ENCODE measurements at regions not wholly inside any gene's neighbourhood (a gene's known extent, or its start where the extent isn't known, plus 50 kb on each side); places are given as distances from the start of the nearest gene placed in this dataset.

GRCh38 chr3:120512655-120513054 lies 61.9 kb upstream of the FSTL1 start:
- TF ChIP-seq CTCF (IDR thresholded peaks at IDR 0.05) (no peak), POLR2A (IDR thresholded peaks at IDR 0.05) (no peak)
